ENCODE measurements at regions not wholly inside any gene's neighbourhood (a gene's known extent, or its start where the extent isn't known, plus 50 kb on each side); places are given as distances from the start of the nearest gene placed in this dataset.

DNA sequence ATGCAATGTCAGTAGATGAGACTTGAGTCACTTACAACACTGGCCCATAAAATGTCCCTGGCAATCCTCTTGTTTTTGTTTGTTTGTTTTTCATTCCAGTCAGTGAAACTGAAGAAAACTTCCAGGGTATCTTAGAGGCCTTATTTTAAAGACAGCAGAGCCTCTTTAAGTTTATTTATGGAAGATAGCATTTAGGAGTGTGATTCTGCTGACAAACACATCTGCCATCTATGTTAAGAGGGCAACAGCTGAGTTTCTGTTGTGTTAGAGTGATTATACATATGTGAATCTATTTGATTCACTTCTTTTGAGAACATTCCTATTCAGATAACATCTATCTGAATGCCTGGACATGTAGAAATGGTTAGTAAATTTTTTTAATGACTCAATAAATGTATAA, 812.6 kb downstream of the TENT5A start:
- Histone ChIP-seq H3K9me3 (no peaks in the 10 kb centered on the region), H3K36me3 (no peaks in the 10 kb centered on the region), H3K4me3 (no peak overlapping the region), H3K27ac (no peak overlapping the region), H3K4me1 (no peaks in the 10 kb centered on the region), H3K27me3 (no peaks in the 10 kb centered on the region), H3K9ac (ENCODE audit: low read depth in 2 of 2, low read length in 2 of 2) (no peak overlapping the region)
- no peak for DNase-seq
- TF ChIP-seq, protein P1, sequence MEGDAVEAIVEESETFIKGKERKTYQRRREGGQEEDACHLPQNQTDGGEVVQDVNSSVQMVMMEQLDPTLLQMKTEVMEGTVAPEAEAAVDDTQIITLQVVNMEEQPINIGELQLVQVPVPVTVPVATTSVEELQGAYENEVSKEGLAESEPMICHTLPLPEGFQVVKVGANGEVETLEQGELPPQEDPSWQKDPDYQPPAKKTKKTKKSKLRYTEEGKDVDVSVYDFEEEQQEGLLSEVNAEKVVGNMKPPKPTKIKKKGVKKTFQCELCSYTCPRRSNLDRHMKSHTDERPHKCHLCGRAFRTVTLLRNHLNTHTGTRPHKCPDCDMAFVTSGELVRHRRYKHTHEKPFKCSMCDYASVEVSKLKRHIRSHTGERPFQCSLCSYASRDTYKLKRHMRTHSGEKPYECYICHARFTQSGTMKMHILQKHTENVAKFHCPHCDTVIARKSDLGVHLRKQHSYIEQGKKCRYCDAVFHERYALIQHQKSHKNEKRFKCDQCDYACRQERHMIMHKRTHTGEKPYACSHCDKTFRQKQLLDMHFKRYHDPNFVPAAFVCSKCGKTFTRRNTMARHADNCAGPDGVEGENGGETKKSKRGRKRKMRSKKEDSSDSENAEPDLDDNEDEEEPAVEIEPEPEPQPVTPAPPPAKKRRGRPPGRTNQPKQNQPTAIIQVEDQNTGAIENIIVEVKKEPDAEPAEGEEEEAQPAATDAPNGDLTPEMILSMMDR (IDR thresholded peaks at IDR 0.05), result no peak
- intact Hi-C loops (cut with DNase I), result no loop called here

DNA sequence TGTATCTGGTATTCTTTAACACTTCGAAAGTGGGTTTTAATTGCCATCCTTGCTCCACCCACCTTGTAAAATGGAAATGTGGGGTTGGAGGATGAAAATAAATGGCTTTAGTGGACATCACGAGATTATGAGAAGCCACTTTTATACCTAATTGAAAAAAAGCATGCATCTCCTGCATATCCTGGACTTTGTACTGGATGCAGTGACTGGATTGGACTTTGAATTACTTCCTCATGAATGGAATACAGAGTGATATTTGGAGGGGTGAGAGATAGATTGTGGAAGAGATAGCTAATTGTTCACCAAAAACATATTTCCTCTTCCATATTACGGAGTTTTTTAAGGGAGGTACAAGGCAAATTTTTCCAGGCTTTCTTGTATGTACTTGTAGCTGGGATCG, 813.0 kb downstream of the TENT5A start:
- TF ChIP-seq, protein P1 (IDR thresholded peaks at IDR 0.05), result no peak
- intact Hi-C loops (cut with DNase I), result no loop called here

GRCh38 chr6:80938131-80938530, 814.4 kb downstream of the TENT5A start:
- no peaks in the 10 kb centered on the region for H3K4me1 ChIP-seq
- TF ChIP-seq, protein P1 (IDR thresholded peaks at IDR 0.05), result no peak
- H3K9ac ChIP-seq (ENCODE audit: low read depth in 2 of 2, low read length in 2 of 2), result no peak overlapping the region
- H3K27ac ChIP-seq, result no peak overlapping the region
- DNase-seq, result no peak
- H3K9me3 ChIP-seq, result no peaks in the 10 kb centered on the region
- no peak overlapping the region for H3K4me3 ChIP-seq
- intact Hi-C loops (cut with DNase I), result no loop called here
- no peaks in the 10 kb centered on the region for H3K36me3 ChIP-seq
- H3K27me3 ChIP-seq, result no peaks in the 10 kb centered on the region

More for the DNA sequence above, 813.0 kb downstream of the TENT5A start:
- H3K27ac ChIP-seq, result no peak overlapping the region
- H3K27me3 ChIP-seq, result no peaks in the 10 kb centered on the region
- no peaks in the 10 kb centered on the region for H3K9me3 ChIP-seq
- DNase-seq, result no peak
- no peak overlapping the region for H3K9ac ChIP-seq (ENCODE audit: low read depth in 2 of 2, low read length in 2 of 2)
- no peaks in the 10 kb centered on the region for H3K36me3 ChIP-seq
- no peaks in the 10 kb centered on the region for H3K4me1 ChIP-seq
- H3K4me3 ChIP-seq, result no peak overlapping the region

DNA sequence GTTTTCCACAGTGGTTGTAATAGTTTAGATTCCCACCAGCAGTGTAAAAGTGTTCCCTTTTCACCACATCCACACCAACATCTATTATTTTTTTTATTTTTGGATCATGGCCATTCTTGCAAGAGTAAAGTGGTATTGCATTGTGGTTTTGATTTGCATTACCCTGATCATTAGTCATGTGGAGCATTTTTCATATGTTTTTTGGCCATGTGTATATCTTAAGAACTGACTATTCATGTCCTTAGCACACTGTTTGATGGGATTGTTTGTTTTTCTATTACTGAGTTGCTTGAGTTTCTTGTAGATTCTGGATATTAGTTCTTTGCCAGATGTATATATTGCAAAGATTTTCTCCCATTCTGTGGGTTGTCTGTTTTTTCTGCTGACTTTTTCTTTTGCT, 820.1 kb downstream of the TENT5A start:
- no peaks in the 10 kb centered on the region for H3K27me3 ChIP-seq
- no peaks in the 10 kb centered on the region for H3K9me3 ChIP-seq
- intact Hi-C loops (cut with DNase I), result no loop called here
- H3K36me3 ChIP-seq, result no peaks in the 10 kb centered on the region
- H3K27ac ChIP-seq, result no peak overlapping the region
- H3K4me1 ChIP-seq, result no peaks in the 10 kb centered on the region
- H3K4me3 ChIP-seq, result no peak overlapping the region
- H3K9ac ChIP-seq (ENCODE audit: low read depth in 2 of 2, low read length in 2 of 2), result no peak overlapping the region
- TF ChIP-seq, protein P1 (IDR thresholded peaks at IDR 0.05), result no peak
- DNase-seq, result no peak

- no peaks in the 10 kb centered on the region for H3K36me3 ChIP-seq
Measured at GRCh38 chr6:80930376-80930775, 822.1 kb downstream of the TENT5A start.

More at GRCh38 chr6:80930376-80930775, 822.1 kb downstream of the TENT5A start:
- no peaks in the 10 kb centered on the region for H3K4me1 ChIP-seq
- no peak overlapping the region for H3K4me3 ChIP-seq
- intact Hi-C loops (cut with DNase I), result no loop called here
- no peak overlapping the region for H3K27ac ChIP-seq
- TF ChIP-seq, protein P1 (IDR thresholded peaks at IDR 0.05), result no peak
- no peaks in the 10 kb centered on the region for H3K9me3 ChIP-seq
- H3K27me3 ChIP-seq, result no peaks in the 10 kb centered on the region
- H3K9ac ChIP-seq (ENCODE audit: low read depth in 2 of 2, low read length in 2 of 2), result no peak overlapping the region
- no peak for DNase-seq
